Adipocyte (in vitro differentiated cells): ENCODE measurements at regions not wholly inside any gene's neighbourhood (a gene's known extent, or its start where the extent isn't known, plus 50 kb on each side); places are given as distances from the start of the nearest gene placed in this dataset.
A peak's percentile ranks its signal among the peaks of the same experiment; 100 is the strongest.

Experiments used
- DNase-seq: peaks from one replicate; pipeline ENCODE4 v3.0.0-alpha.2; 2015; ENCODE audit warnings: low read depth
- H3K27me3 ChIP-seq: replicated peaks from 2 replicates; pipeline ENCODE4 v1.7.0; 2013; ENCODE audit warnings: mild to moderate bottlenecking, low read length, moderate library complexity; ENCODE audit not compliant: control insufficient read depth, insufficient read depth
- H3K36me3 ChIP-seq: 2 replicates; pipeline ENCODE4 v1.7.0; 2013; ENCODE audit warnings: low read length, mild to moderate bottlenecking, moderate library complexity; ENCODE audit not compliant: control insufficient read depth, insufficient read depth, severe bottlenecking
- H3K4me1 ChIP-seq: 2 replicates; pipeline ENCODE4 v1.7.0; 2013; ENCODE audit warnings: mild to moderate bottlenecking, low read length, moderate library complexity; ENCODE audit not compliant: control insufficient read depth, insufficient read depth
- H3K4me3 ChIP-seq: 2 replicates; pipeline ENCODE4 v1.7.0; 2013; ENCODE audit warnings: mild to moderate bottlenecking, low read length, moderate library complexity
- H3K9ac ChIP-seq: 2 replicates; pipeline ENCODE4 v1.7.0; 2013; ENCODE audit warnings: mild to moderate bottlenecking, low read length, moderate library complexity
- H3K9me3 ChIP-seq: 2 replicates; pipeline ENCODE4 v1.7.0; 2013; ENCODE audit warnings: mild to moderate bottlenecking, low read length, moderate library complexity; ENCODE audit not compliant: control insufficient read depth

- no peak for DNase-seq
- H3K9me3 ChIP-seq: peaks cover 9% of the 10 kb centered on the region
- no peaks in the 10 kb centered on the region for H3K27me3 ChIP-seq
- H3K4me3 ChIP-seq: no peak overlapping the region
- H3K4me1 ChIP-seq: peaks cover 11% of the 10 kb centered on the region
- no peaks in the 10 kb centered on the region for H3K36me3 ChIP-seq
- no peak overlapping the region for H3K9ac ChIP-seq
Measured at GRCh38 chr14:26887847-26888246, 290.0 kb upstream of the NOVA1 start.

GRCh38 chr14:26888592-26888991 lies 290.8 kb upstream of the NOVA1 start:
- no peak for DNase-seq
- no peaks in the 10 kb centered on the region for H3K36me3 ChIP-seq
- peaks cover 11% of the 10 kb centered on the region for H3K4me1 ChIP-seq
- no peaks in the 10 kb centered on the region for H3K27me3 ChIP-seq
- no peak overlapping the region for H3K4me3 ChIP-seq
- peaks cover 3% of the 10 kb centered on the region for H3K9me3 ChIP-seq
- no peak overlapping the region for H3K9ac ChIP-seq

GRCh38 chr14:26896447-26896846 lies 298.6 kb upstream of the NOVA1 start:
- DNase-seq: peak; percentile 12
- Histone ChIP-seq H3K4me3 (no peak overlapping the region), H3K9ac (no peak overlapping the region), H3K4me1 (peaks cover 19% of the 10 kb centered on the region), H3K9me3 (peaks cover 11% of the 10 kb centered on the region), H3K27me3 (no peaks in the 10 kb centered on the region), H3K36me3 (no peaks in the 10 kb centered on the region)

GRCh38 chr14:26897196-26897595 lies 299.4 kb upstream of the NOVA1 start:
- H3K4me1 ChIP-seq: peaks cover 19% of the 10 kb centered on the region
- no peak overlapping the region for H3K4me3 ChIP-seq
- peaks cover 11% of the 10 kb centered on the region for H3K9me3 ChIP-seq
- H3K9ac ChIP-seq: no peak overlapping the region
- DNase-seq: no peak
- no peaks in the 10 kb centered on the region for H3K36me3 ChIP-seq
- no peaks in the 10 kb centered on the region for H3K27me3 ChIP-seq

GRCh38 chr14:26905229-26905628 lies 307.4 kb upstream of the NOVA1 start:
- Histone ChIP-seq H3K4me1 (no peaks in the 10 kb centered on the region), H3K9ac (no peak overlapping the region), H3K36me3 (no peaks in the 10 kb centered on the region), H3K4me3 (no peak overlapping the region), H3K9me3 (peaks cover 8% of the 10 kb centered on the region), H3K27me3 (no peaks in the 10 kb centered on the region)
- no peak for DNase-seq

GRCh38 chr14:26913786-26914185 lies 316.0 kb upstream of the NOVA1 start:
- Histone ChIP-seq H3K4me3 (no peak overlapping the region), H3K4me1 (peaks cover 24% of the 10 kb centered on the region), H3K27me3 (no peaks in the 10 kb centered on the region), H3K36me3 (no peaks in the 10 kb centered on the region), H3K9ac (no peak overlapping the region), H3K9me3 (no peaks in the 10 kb centered on the region)
- DNase-seq: no peak

GRCh38 chr14:26917086-26917485 lies 319.3 kb upstream of the NOVA1 start:
- peaks cover 28% of the 10 kb centered on the region for H3K4me1 ChIP-seq
- no peaks in the 10 kb centered on the region for H3K9me3 ChIP-seq
- H3K36me3 ChIP-seq: no peaks in the 10 kb centered on the region
- peak; percentile 67 for DNase-seq
- H3K4me3 ChIP-seq: peak overlapping the region; percentile 64
- no peaks in the 10 kb centered on the region for H3K27me3 ChIP-seq
- peak overlapping the region; percentile 76 for H3K9ac ChIP-seq

GRCh38 chr14:26925876-26926584 lies 328.2 kb upstream of the NOVA1 start:
- Histone ChIP-seq H3K27me3 (no peaks in the 10 kb centered on the region), H3K36me3 (no peaks in the 10 kb centered on the region), H3K4me3 (no peak overlapping the region), H3K9me3 (no peaks in the 10 kb centered on the region), H3K9ac (no peak overlapping the region), H3K4me1 (peaks cover 4% of the 10 kb centered on the region)
- no peak for DNase-seq

- no peaks in the 10 kb centered on the region for H3K27me3 ChIP-seq
- no peak for DNase-seq
- H3K36me3 ChIP-seq: no peaks in the 10 kb centered on the region
- H3K4me1 ChIP-seq: peaks cover 4% of the 10 kb centered on the region
- H3K9ac ChIP-seq: no peak overlapping the region
- no peaks in the 10 kb centered on the region for H3K9me3 ChIP-seq
- no peak overlapping the region for H3K4me3 ChIP-seq
Measured at GRCh38 chr14:26926585-26926984, 328.8 kb upstream of the NOVA1 start.

GRCh38 chr14:26928019-26928418 lies 330.2 kb upstream of the NOVA1 start:
- H3K4me3 ChIP-seq: no peak overlapping the region
- no peak for DNase-seq
- H3K36me3 ChIP-seq: no peaks in the 10 kb centered on the region
- H3K27me3 ChIP-seq: no peaks in the 10 kb centered on the region
- H3K9me3 ChIP-seq: no peaks in the 10 kb centered on the region
- H3K9ac ChIP-seq: no peak overlapping the region
- H3K4me1 ChIP-seq: peaks cover 4% of the 10 kb centered on the region

GRCh38 chr14:26929361-26929760 lies 331.5 kb upstream of the NOVA1 start:
- H3K9me3 ChIP-seq: no peaks in the 10 kb centered on the region
- H3K27me3 ChIP-seq: no peaks in the 10 kb centered on the region
- H3K9ac ChIP-seq: no peak overlapping the region
- peaks cover 4% of the 10 kb centered on the region for H3K4me1 ChIP-seq
- no peak for DNase-seq
- no peaks in the 10 kb centered on the region for H3K36me3 ChIP-seq
- no peak overlapping the region for H3K4me3 ChIP-seq

GRCh38 chr14:26930576-26930975 lies 332.7 kb upstream of the NOVA1 start:
- Histone ChIP-seq H3K36me3 (no peaks in the 10 kb centered on the region), H3K9ac (no peak overlapping the region), H3K4me1 (peaks cover 4% of the 10 kb centered on the region), H3K9me3 (no peaks in the 10 kb centered on the region), H3K4me3 (no peak overlapping the region), H3K27me3 (no peaks in the 10 kb centered on the region)
- DNase-seq: no peak
